Activated CD4-positive, alpha-beta T cell treated with anti-CD3 and anti-CD28 coated beads, Interleukin-2, amount 50 U/mL, for 48 hours (primary cell): ENCODE measurements at regions not wholly inside any gene's neighbourhood (a gene's known extent, or its start where the extent isn't known, plus 50 kb on each side); places are given as distances from the start of the nearest gene placed in this dataset.

ENCODE experiments used
- DNase-seq, 2 experiments: peaks; one replicate each; pipeline ENCODE4 v3.0.0-alpha.2; 2020

GRCh38 chr14:54132496-54132895, 175.9 kb upstream of the BMP4 start:
- no peak for DNase-seq

DNA sequence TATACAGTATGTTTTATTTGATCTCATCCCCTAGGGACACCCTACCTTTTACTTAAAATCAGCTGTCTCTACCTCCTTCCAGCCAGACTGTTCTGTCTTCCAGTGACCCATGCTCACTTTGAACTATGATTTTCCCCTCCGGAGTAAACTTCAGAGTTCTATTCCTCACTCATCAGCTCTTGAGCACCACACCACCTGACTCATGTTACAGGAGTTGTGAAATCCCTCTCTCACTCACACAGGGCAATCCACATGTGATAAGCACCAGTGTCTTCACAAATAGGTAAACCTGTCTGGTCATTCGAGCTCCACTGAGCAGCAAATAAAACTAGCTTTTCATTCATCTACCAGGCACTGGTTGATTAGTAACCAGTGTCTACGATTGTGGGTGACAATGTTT, 177.3 kb upstream of the BMP4 start:
- no peak for DNase-seq

DNA sequence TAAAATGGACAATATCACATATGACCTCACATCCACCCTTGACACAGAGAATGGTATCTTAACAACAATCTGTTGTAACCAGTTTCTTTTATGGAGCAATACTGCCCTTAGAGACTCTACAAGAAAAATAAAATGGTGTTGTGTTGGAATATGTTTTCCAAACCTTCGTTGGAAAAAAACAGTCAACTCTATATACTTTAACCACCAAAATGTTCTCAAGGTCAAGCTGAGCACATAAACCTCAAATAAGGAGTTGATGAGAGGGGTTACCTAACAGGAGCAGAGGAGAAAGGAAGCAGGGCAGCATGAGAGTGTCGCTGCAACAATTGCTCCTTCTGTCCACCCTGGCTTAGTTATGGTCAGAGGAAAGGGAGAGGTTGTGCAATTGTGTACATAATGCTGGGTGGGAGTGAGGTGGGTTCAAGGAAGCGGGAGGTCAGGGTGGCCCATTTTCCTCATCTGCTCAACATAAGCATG, 179.2 kb upstream of the BMP4 start:
- no peak for DNase-seq

DNA sequence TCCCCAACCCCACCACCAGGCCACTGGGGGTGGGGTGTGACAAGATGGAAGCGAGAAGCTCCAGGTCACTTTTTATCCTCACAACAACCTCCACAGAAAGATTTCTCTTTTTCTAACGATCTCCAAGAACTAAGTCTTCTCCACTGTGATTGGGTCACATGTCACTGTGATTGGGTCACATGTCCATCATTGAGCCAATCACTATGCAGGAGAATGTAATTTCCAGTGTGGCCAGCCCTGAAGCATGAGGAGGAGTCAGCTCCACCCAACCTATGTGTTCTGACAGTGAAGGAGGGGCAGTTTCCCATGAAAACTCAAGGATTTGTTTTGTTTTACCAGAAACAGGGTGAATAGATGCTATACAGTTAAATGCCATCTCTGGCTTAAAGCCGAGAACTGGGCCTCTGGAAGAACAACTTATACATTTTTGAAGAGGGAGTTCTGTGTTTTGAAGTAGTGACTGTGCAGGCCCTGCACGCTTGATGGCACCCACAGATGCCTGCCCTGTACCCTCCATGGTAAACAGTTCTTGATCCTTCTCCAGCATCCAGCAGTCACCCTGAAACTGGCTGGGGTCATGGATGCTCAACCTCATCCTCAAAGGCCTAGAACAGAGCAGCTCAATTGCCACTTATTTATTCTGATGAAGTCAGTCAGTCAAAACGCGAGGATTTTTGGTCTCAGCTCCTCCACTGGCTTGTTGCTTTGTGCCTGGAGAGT, 180.4 kb upstream of the BMP4 start:
- DNase-seq, result no peak

- DNase-seq, result no peak
Measured at GRCh38 chr14:54137614-54137961, 181.0 kb upstream of the BMP4 start.

GRCh38 chr14:54138024-54138353, 181.4 kb upstream of the BMP4 start:
- no peak for DNase-seq

DNA sequence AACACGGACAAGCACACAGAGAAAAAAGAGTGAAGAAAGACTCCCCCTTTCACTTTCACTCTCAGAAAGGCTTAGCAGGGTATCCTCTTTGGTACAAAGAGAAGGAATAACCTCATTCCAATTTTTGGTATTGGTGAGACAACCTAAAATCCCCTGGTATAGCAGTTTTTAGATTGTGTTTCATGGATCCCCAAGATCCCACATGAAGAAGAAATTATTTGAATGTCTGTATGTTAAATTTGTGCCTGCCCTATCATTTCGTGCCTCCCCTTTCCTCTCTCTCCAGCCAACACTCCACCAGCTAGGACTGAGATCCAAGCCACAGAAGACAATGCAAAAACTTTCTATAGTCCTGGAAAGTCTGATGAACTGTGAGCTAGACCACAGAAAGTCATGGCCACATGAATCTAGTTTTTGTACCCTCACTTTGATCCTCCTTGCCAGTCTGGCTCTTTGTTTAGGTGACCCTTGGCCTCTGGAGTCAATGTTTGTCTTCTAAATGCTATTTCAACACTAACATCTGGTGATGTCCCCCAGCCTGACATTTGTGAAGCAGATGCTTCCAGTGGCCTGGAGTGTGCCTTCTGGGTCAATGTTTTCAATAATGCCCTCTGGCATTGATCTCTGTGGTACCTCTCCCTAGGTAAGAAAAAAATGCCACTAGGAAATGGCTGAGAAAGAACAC, 181.9 kb upstream of the BMP4 start:
- no peak for DNase-seq

GRCh38 chr14:54140551-54140950, 183.9 kb upstream of the BMP4 start:
- DNase-seq, result no peak

- no peak for DNase-seq
Measured at GRCh38 chr14:54146601-54147000, 190.0 kb upstream of the BMP4 start.

- no peak for DNase-seq
Measured at GRCh38 chr14:54147282-54147681, 190.7 kb upstream of the BMP4 start.

DNA sequence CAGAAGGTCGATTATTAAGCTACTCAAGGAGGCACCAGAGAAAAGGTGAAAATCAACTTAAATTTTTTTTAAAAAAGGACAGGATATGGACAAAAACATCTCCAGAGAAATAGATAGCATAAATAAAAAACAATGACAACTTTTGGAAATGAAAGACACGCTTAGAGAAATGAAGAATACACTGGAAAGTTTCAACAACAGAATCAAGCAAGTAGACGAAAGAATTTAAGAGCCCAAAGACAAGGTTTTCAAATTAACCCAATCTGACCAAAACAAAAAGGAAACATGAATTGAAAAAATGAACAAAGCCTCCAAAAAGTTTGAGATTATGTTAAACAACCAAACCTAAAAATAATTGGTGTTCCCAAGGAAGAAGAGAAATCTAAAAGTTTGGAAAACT, 191.1 kb upstream of the BMP4 start:
- no peak for DNase-seq

GRCh38 chr14:54148251-54148650, 191.6 kb upstream of the BMP4 start:
- DNase-seq, result no peak

GRCh38 chr14:54152351-54152750, 195.7 kb upstream of the BMP4 start:
- no peak for DNase-seq

DNA sequence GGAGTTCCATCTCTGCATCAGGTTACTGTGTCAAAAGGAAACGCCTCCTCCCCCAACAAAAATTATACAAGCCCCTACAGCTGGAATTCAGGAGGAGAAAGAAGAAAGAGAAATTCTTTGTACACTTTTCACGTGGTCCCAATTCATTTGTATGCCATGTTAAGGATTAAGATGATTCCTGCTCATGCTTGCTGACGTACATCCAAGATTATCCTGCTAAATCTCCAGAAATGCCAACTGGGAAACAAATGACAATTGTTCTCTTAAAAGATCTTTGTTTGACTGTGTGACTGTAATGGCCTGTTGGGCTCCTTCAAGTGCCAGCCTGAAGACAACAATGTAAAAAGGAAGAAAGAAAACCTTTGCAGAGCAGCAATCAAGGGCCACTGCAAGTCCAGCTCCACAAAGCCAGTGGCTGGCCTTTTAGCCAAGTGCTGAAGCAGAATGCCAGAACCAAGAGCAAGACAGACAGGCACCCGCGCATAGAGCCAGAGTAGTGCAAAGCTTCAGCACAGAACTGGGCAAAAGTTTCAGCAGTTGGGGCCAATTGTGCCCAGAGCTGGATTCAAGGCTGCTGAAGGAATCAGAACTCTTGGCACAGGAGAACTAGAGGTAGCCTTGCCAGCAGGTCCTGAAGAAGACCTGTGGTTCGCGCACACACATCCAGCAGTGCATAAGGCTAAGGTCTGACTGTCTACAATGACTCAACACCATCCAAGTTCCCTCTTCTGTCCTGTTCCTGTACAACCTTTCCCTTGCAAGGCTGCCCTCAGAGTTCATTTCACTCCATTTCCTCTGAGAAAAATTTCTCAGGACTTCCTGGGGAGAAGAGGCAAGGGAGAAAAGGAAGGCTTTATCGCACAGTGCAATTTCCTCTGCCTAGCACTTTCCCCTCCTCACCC, 209.7 kb upstream of the BMP4 start:
- no peak for DNase-seq

GRCh38 chr14:54168489-54168888, 211.9 kb upstream of the BMP4 start:
- DNase-seq, result no peak

- no peak for DNase-seq
Measured at GRCh38 chr14:54169254-54169924, 212.8 kb upstream of the BMP4 start.

GRCh38 chr14:54170301-54170700, 213.7 kb upstream of the BMP4 start:
- no peak for DNase-seq

DNA sequence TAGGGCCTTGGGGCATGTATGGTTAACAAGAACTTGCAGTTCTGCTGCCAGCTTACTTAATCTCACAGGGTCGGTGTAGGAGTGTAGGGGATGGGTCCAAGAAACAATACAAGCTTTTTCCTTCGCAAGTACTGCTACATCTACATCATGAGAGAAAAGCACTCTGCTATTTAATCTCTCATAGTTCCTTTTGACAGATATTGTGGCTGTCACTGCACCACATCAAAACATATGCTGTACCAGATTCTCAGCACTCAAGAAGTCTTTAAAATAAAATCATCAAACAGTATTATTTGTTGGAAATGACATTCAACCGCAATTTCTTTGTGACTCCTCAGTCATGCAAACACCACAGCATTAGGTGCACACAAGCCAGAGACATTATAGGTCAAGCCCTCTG, 215.5 kb upstream of the BMP4 start:
- no peak for DNase-seq

GRCh38 chr14:54172562-54172961, 215.9 kb upstream of the BMP4 start:
- no peak for DNase-seq

DNA sequence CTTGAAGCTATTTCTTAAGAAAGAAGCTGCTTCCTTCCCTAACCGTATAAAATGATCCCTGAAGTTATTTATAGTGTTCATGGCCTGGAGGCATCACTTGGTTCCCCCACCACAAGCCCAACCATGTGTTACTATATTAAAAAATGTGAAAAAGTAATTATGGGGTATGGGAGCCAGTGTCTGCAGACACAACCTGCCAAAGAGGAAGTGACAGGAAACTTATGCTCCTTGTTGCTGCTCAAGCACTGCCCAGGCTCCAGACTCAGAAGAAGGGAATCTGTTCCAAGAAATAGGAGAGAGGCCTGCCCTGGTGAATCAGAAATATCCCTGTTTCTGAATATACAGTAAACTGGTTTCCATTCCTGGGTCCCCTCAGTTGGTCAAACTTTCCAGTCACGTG, 217.2 kb upstream of the BMP4 start:
- DNase-seq, result no peak

DNA sequence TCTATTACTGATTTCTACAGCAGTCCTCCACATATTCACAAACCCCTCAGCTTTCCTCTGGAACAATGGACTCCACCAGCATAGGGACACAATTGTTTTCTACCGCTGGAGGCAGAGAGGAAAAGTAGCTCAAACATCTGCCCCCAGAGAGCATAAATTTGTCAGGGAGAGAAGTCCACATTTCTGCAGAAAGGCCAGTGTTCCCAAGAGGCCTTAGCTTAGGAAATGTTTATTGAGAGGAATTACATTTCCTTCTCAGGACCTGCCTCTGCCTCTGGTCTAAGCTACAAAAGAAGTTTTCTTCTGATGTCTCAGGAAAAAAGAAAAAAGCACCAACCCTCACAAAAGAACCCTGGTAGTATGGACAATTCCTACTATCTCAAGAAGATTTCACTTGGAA, 217.8 kb upstream of the BMP4 start:
- DNase-seq, result no peak

- peak; percentile 57 to 64 for DNase-seq
Measured at GRCh38 chr14:54175298-54175942, 218.8 kb upstream of the BMP4 start.

DNA sequence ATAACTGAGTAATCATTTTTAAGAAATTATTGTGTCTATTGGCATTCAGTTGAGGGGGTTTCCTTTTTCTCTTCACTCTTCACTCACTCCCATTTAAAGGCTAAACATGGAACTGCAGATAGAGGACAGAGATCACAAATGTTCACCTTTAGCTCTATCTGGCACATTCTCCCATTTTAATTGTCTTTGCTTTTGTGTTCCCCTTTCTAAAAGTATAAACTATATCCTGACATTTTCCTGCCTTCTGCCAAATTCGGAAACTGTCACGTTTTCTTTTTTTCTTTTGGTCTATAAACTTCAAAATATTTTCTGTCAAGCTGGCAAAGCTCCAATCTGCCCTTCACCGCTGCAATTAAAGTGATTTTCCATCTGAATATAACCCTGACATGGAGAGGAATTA, 219.8 kb upstream of the CDKN3 start:
- DNase-seq, result no peak
